Esophagus squamous epithelium (tissue), 5 donors: ENCODE measurements at regions not wholly inside any gene's neighbourhood (a gene's known extent, or its start where the extent isn't known, plus 50 kb on each side); places are given as distances from the start of the nearest gene placed in this dataset.

ENCODE experiments used
- DNase-seq: peaks from one replicate; lab custom pipeline; 2025; lab: John Stamatoyannopoulos, UW
- H3K27ac ChIP-seq, 4 donors: fragments of 200-600 bp; sonication (generic); one replicate each; pipeline ENCODE4 v1.5.1; 2016 to 2019; ENCODE audit warnings: mild to moderate bottlenecking in 1 of 4
- H3K27me3 ChIP-seq, 4 donors: fragments of 200-600 bp; sonication (generic); 1 replicate in 3 of 4; 2 replicates in 1 of 4; pipeline versions ENCODE4 v1.5.1 to v1.6.0; 2017 to 2021; ENCODE audit warnings: antibody characterized with exemption in 1 of 4
- H3K36me3 ChIP-seq, 3 donors: fragments of 200-600 bp; sonication (generic); one replicate each; pipeline ENCODE4 v1.5.1; 2016 to 2019
- H3K4me1 ChIP-seq, 3 donors: fragments of 200-600 bp; sonication (generic); one replicate each; pipeline ENCODE4 v1.5.1; 2017 to 2019
- H3K4me3 ChIP-seq, 4 donors: fragments of 200-600 bp; sonication (generic); 1 replicate in 3 of 4; 2 replicates in 1 of 4; pipeline ENCODE4 v1.5.1; 2016 to 2019; ENCODE audit warnings: mild to moderate bottlenecking in 2 of 4, moderate library complexity in 1 of 4
- H3K9me3 ChIP-seq, 3 donors: fragments of 200-600 bp; sonication (generic); one replicate each; pipeline ENCODE4 v1.5.1; 2016 to 2019
- CTCF ChIP-seq, 6 experiments: fragments of 450-650 bp in 4 of 6; fragments of 200-600 bp in 2 of 6; sonication (generic) in 2 of 6; IDR thresholded peaks; one replicate each; pipeline ENCODE4 v1.5.1; 2016 to 2019; ENCODE audit warnings: antibody characterized with exemption in 6 of 6, mild to moderate bottlenecking in 4 of 6, moderate library complexity in 4 of 6
- POLR2A ChIP-seq, 4 donors: fragments of 450-650 bp; IDR thresholded peaks; one replicate each; pipeline ENCODE4 v1.6.1; 2017; ENCODE audit warnings: antibody characterized with exemption in 4 of 4, mild to moderate bottlenecking in 4 of 4, moderate library complexity in 3 of 4
- WGBS, 2 donors: methylation state at CpG; one replicate each; pipeline ENCODE4 v1.1.5; 2018; 5-methylcytosine and 5-hydroxymethylcytosine counted together
- intact Hi-C: fragments of 100-400 bp; cut with DNase I; formaldehyde crosslinking; loops from one replicate; pipeline ENCODE4 v1.15.0; 2022
- donor health status: DM: yes; HTN: yes; CAD: no.

- Histone ChIP-seq H3K27ac (no peak overlapping the region), H3K27me3 (no peaks in the 10 kb centered on the region), H3K4me3 (no peak overlapping the region), H3K4me1 (no peaks in the 10 kb centered on the region), H3K9me3 (no peaks in the 10 kb centered on the region), H3K36me3 (no peaks in the 10 kb centered on the region)
- TF ChIP-seq CTCF (IDR thresholded peaks at IDR 0.05) (no peak), POLR2A (IDR thresholded peaks at IDR 0.05) (no peak)
- 32 to 48% methylated on average over 7 of the region's 7 CpGs for WGBS, 2 donors
- intact Hi-C loops = no loop called here
- no peak for DNase-seq
Observed at GRCh38 chr5:2378108-2378507, 373.4 kb downstream of the IRX2 start.

- TF ChIP-seq CTCF (IDR thresholded peaks at IDR 0.05) (no peak), POLR2A (IDR thresholded peaks at IDR 0.05) (no peak)
- no peaks in the 10 kb centered on the region for H3K36me3 ChIP-seq
- intact Hi-C loops = no loop called here
- no peaks in the 10 kb centered on the region for H3K4me1 ChIP-seq
- WGBS, 2 donors = 85 to 93% methylated on average over 2 of the region's 6 CpGs
- H3K9me3 ChIP-seq = no peaks in the 10 kb centered on the region
- H3K4me3 ChIP-seq = no peak overlapping the region
- DNase-seq = no peak
- H3K27ac ChIP-seq = no peak overlapping the region
- no peaks in the 10 kb centered on the region for H3K27me3 ChIP-seq
Observed at GRCh38 chr5:2376486-2376885, 375.0 kb downstream of the IRX2 start.

GRCh38 chr5:2375757-2376250 is 375.7 kb downstream of the IRX2 start:
- TF ChIP-seq POLR2A (IDR thresholded peaks at IDR 0.05) = no peak
- TF ChIP-seq CTCF (IDR thresholded peaks at IDR 0.05) = no peak
- DNase-seq = no peak
- no peaks in the 10 kb centered on the region for H3K36me3 ChIP-seq
- 57 to 64% methylated on average over 8 to 11 of the region's 11 CpGs for WGBS, 2 donors
- intact Hi-C loops = no loop called here
- no peak overlapping the region for H3K4me3 ChIP-seq
- no peaks in the 10 kb centered on the region for H3K27me3 ChIP-seq
- H3K9me3 ChIP-seq = no peaks in the 10 kb centered on the region
- no peak overlapping the region for H3K27ac ChIP-seq
- H3K4me1 ChIP-seq = no peaks in the 10 kb centered on the region

- H3K4me3 ChIP-seq = no peak overlapping the region
- TF ChIP-seq POLR2A (IDR thresholded peaks at IDR 0.05) (no peak), CTCF (IDR thresholded peaks at IDR 0.05) (no peak)
- H3K4me1 ChIP-seq = no peaks in the 10 kb centered on the region
- no peaks in the 10 kb centered on the region for H3K9me3 ChIP-seq
- H3K27ac ChIP-seq = no peak overlapping the region
- intact Hi-C loops = no loop called here
- no peak for DNase-seq
- WGBS, 2 donors = 86 to 88% methylated on average over 9 to 13 of the region's 13 CpGs
- no peaks in the 10 kb centered on the region for H3K36me3 ChIP-seq
- no peaks in the 10 kb centered on the region for H3K27me3 ChIP-seq
Observed at GRCh38 chr5:2375291-2375690, 376.2 kb downstream of the IRX2 start.

GRCh38 chr5:2374703-2375102 is 376.8 kb downstream of the IRX2 start:
- intact Hi-C loops = no loop called here
- Histone ChIP-seq H3K9me3 (no peaks in the 10 kb centered on the region), H3K36me3 (no peaks in the 10 kb centered on the region), H3K4me1 (no peaks in the 10 kb centered on the region), H3K27me3 (no peaks in the 10 kb centered on the region), H3K27ac (no peak overlapping the region), H3K4me3 (no peak overlapping the region)
- no peak for DNase-seq
- WGBS, 2 donors = 76 to 100% methylated on average over 1 to 4 of the region's 13 CpGs
- TF ChIP-seq POLR2A (IDR thresholded peaks at IDR 0.05) (no peak), CTCF (IDR thresholded peaks at IDR 0.05) (no peak)
